ENCODE measurements at regions not wholly inside any gene's neighbourhood (a gene's known extent, or its start where the extent isn't known, plus 50 kb on each side); places are given as distances from the start of the nearest gene placed in this dataset.

- DNase-seq (no peak), ATAC-seq (peak in 1 of 2 donors; percentile 70)
- intact Hi-C loops (cut with DNase I), result loop anchor here in 1 of 2 donors (5.0 kb wide), 1 partner anchor 758 kb away; no protein-coding TSS in a partner anchor
Measured at GRCh38 chr5:67494186-67494855, 297.7 kb upstream of the CD180 start.

GRCh38 chr5:67493676-67494075 is 297.1 kb upstream of the CD180 start:
- DNase-seq, result no peak
- intact Hi-C loops (cut with DNase I), result loop anchor here in 1 of 2 donors (5.0 kb wide), 1 partner anchor 759 kb away; no protein-coding TSS in a partner anchor
- ATAC-seq, result peak; percentile 83 to 85

- ATAC-seq (no peak), DNase-seq (no peak)
- intact Hi-C loops (cut with DNase I), result loop anchor here in 1 of 2 donors (5.0 kb wide), 1 partner anchor 762 kb away; no protein-coding TSS in a partner anchor
Measured at GRCh38 chr5:67490543-67491321, 294.1 kb upstream of the CD180 start.

DNA sequence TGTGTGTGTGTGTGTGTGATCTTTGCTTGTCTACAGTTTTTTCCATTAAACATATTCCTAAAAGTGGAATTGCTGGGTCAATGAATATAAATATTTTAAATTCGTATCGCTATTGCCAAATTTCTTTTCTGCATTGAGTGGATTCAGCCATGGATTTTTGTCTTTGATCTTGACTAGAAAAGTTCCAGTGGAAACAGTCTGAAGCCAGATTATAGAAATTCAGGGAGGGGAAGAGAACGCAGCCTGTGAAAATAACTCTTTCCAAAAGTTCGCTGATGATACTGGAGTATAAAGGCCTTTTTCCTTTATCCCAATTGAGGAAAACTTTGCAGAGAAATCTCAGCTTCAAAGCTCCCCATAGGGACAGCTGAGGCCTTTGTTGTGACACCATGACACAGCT is 292.3 kb upstream of the CD180 start:
- intact Hi-C loops (cut with DNase I), result no loop called here
- no peak for DNase-seq
- no peak for ATAC-seq

DNA sequence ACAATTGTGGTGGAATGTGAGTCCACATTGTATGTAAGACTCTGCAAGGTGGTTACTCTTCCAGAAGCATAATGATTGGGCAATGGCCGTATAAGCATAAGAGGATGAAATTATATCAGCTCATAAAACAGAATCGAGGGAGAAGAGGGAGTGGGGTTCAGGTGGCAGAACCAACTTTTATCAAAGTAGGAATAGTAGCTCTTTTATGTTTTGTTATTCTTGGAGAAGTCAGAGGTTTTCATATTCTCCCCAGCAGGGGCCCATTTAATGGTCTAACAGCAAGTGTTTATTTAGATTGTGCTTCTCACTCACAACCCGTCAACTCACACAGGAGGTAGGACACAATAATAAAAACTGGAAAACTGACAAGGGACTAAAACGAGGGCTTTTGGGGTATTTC is 291.3 kb upstream of the CD180 start:
- no peak for DNase-seq
- intact Hi-C loops (cut with DNase I), result no loop called here
- ATAC-seq, result no peak

GRCh38 chr5:67483453-67484030 is 286.9 kb upstream of the CD180 start:
- DNase-seq, result no peak
- no peak for ATAC-seq
- intact Hi-C loops (cut with DNase I), result no loop called here

DNA sequence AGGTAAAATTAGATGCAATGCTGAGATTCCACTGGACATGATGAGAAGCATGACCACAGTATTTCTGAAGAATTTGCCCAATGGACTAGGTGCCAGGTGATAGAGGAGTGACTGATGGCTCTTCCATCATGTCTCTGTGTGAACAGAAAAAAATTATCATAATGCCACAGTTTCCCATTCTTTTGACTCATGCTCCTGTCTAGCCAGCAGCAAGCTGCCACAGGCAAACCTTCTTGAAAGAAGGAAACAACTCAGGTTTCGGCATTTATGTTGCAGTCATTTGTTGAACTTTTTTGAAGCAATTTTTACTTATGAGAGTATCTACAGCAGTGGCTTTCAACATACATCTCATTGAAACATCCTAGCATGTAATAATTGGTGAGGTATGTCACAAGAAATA is 284.8 kb upstream of the CD180 start:
- no peak for DNase-seq
- ATAC-seq, result no peak
- intact Hi-C loops (cut with DNase I), result no loop called here

DNA sequence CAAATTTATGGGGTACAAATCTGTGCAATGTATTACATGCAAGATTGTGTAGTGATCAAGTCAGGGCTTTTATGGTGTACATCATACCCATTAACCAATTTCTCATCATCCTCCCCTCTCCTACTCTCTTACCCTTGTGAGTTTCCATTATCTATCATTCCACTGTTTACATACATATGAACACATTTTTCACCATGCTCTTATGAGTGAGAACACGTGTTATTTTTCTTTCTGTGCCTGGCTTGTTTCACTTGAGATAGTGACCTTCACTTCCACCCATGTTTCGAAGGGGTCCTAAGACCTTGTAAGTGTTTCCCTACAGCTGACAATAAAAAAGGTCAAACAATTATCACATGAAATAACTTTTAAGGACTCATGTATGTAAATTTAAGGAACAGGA is 281.7 kb upstream of the CD180 start:
- ATAC-seq, result no peak
- intact Hi-C loops (cut with DNase I), result no loop called here
- no peak for DNase-seq

GRCh38 chr5:67476995-67477394 is 280.4 kb upstream of the CD180 start:
- ATAC-seq (no peak), DNase-seq (no peak)
- intact Hi-C loops (cut with DNase I), result no loop called here

DNA sequence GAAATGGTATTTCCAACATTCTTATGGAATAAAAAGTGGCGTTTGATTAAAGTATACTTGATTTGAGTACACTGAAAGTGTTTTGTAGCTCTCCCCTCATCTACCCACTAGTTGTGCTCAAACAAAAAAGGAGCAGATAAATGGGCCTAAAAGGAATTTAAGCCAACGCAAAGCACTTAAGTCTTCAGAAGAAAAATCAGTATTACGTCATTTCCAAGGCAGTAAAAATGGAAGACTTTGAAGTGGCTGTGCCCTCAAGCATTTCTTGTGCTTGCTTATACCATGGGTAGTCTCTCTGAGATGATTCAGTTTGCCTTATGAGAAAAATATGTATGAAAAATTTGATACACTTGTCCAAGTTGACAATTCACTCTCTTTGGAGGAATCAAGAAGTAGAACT is 279.9 kb upstream of the CD180 start:
- DNase-seq (no peak), ATAC-seq (no peak)
- intact Hi-C loops (cut with DNase I), result no loop called here

GRCh38 chr5:67475489-67475888 is 278.9 kb upstream of the CD180 start:
- no peak for ATAC-seq
- no peak for DNase-seq
- intact Hi-C loops (cut with DNase I), result no loop called here

DNA sequence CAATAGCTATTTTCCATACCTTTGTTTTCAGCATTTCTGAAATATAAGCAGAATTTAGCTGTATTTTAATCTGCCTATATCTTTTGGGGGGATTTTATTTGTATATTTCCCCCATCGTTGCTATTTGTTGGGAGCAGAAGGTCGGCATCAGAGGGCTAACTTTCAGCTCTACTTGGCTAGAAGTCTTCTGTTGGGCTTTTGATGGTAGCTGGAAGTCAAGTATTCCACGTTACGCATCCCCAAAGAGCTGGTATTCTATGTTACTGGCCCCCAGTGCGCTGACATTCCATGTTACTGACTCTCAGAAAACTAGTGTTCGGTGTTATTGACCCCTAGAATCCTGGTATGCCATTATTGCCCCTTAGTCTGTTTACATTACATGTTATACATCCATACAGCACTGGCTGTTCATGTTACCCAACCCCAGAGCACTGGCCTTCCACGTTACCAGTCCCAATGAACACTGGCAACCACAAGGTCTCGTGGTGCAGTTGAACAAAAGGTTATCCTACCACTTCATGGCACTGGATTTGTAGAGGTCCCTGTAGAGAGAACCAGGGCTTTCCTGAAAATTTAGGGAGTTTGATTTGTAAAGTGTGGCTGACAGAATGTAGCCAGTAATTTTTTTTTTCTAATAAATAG is 278.1 kb upstream of the CD180 start:
- ATAC-seq, result no peak
- DNase-seq, result no peak
- intact Hi-C loops (cut with DNase I), result no loop called here

DNA sequence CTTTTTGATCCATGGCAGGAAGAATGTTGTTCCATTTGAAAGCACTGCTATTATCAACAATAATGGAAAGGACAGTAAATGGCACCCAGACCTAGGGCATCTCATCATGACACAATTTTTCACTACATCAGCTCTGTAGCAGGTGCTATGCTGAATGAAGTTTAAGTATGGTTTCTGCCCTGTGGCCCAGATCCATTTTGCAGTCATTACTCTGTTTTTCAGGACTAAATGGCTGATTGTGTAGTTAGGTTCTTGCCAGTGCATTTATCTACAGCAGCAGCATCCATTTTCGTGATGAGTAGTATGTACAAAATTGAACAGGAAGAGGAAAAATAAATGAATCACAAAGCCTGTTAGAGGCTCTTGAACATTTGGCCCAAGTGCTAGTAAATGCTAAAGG is 270.5 kb upstream of the CD180 start:
- no peak for DNase-seq
- intact Hi-C loops (cut with DNase I), result no loop called here
- no peak for ATAC-seq

DNA sequence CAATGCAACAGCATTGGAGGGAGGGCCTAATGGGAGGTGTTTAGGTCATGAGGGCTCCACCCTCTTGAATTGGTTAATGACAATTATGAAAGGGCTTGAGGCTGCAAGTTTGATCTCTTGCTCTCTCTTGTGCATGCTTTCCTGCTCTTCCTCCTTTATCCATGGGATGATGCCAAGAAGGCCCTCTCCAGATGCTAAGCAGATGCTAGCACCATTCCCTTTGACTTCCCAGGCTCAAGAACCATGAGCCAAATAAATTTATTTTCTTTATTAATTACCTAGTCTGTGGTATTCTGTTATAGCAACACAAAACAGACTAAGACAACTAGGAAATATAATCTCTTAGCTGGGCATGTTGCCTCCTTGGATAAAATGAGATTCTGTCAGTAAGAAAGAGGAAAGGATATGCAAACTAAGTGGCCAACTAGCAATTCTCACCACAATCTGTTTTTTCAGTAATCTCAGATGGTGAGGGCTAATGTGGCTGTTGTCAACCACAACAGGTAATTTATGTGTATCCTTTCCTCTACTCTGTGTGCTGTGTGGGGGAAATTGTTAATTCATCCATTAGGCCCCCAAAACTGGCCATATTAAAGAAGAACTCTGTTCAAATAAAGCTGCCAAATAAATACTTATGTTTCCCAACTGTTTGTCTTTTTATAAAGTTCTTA is 269.1 kb upstream of the CD180 start:
- no peak for ATAC-seq

DNA sequence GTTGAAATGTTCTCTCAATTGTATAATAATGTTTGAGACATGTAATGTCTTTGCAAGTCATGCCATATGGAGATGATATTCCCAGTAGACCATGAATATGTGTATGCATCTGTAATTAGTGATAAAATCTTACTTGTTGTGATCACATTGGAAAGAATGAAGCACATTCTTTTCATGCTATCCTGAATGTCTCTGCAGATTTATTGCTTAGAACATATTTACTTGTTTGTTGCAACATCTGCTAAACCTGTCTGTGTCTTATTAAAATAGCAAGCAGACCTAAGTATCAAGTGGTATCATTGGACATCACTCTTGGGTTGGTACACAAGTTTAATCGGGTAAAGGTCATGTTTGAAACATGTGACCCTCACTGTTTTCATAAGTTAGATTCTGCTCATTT is 265.5 kb upstream of the CD180 start:
- intact Hi-C loops (cut with DNase I), result no loop called here
- no peak for DNase-seq
- no peak for ATAC-seq

More for the DNA sequence above, 269.1 kb upstream of the CD180 start:
- intact Hi-C loops (cut with DNase I), result no loop called here
- DNase-seq, result no peak

- DNase-seq, result no peak
- intact Hi-C loops (cut with DNase I), result no loop called here
- ATAC-seq, result no peak
Measured at GRCh38 chr5:67459253-67459652, 262.7 kb upstream of the CD180 start.

DNA sequence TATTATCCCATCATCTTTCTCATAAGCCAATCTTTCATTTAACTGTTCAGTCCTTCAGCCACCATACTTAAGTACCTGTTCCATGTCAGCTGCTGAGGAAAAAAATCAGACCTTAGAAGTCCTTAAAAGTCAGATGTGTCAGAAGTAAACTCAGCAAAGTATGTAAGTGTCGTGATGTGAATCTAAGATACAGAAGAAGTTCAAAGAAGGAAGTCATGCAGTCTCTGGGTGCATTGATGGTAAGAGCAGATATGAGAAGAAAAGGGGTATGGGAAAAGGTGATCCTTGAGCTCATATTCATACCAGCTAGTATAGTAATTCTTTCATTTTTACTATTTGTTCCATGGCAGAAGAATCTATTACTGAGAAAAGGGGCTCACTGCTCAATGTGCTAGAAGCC is 259.4 kb upstream of the CD180 start:
- intact Hi-C loops (cut with DNase I), result no loop called here
- ATAC-seq (no peak), DNase-seq (no peak)

GRCh38 chr5:67454957-67455561 is 258.5 kb upstream of the CD180 start:
- intact Hi-C loops (cut with DNase I), result no loop called here
- ATAC-seq, result no peak
- no peak for DNase-seq
